NOMO-1 (cell line): ENCODE measurements at regions not wholly inside any gene's neighbourhood (a gene's known extent, or its start where the extent isn't known, plus 50 kb on each side); places are given as distances from the start of the nearest gene placed in this dataset.

Source experiments
- DNase-seq, 2 experiments: peaks; one replicate each; lab custom pipeline; 2025; ENCODE audit not compliant: unreplicated experiment in 2 of 2; lab: John Stamatoyannopoulos, UW

DNA sequence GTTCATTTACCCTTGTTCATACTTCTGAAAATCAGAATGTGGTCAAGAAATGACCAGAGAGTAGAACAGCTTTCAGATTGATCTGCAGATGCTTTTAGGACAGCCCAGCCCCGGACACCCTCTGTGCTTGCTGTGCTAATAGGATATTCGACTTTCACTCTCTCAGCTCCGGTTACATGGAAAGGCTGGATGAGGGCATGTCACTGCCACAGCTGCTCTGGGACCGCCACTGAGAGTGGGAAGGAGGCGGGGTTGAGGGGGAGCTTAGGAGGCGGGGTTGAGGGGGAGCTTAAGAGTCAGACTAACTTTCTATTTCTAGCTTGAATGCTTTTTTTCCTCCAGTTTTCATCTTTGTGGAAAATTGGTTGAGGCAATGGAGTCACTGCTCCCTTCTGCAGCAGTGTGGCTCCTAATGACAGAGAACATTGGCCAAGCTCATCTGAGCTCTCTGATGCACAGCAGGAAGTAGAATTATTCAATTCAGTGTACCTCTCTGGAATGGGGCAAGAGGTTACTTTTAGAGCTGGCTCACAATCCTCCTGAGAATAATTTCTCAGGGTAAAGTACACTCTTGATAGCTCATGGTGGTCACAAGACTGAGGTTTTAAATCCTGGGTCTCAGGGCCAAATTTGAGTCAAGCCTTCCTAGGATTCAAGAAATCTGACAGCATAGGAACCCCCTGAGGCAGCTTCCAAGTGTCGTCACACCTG is 74.6 kb upstream of the NPAS1 start:
- DNase-seq = no peak

- DNase-seq = no peak
Measured at GRCh38 chr19:46945694-46946489, 73.7 kb upstream of the NPAS1 start.

- DNase-seq = no peak
Measured at GRCh38 chr19:46946611-46947238, 72.9 kb upstream of the NPAS1 start.

DNA sequence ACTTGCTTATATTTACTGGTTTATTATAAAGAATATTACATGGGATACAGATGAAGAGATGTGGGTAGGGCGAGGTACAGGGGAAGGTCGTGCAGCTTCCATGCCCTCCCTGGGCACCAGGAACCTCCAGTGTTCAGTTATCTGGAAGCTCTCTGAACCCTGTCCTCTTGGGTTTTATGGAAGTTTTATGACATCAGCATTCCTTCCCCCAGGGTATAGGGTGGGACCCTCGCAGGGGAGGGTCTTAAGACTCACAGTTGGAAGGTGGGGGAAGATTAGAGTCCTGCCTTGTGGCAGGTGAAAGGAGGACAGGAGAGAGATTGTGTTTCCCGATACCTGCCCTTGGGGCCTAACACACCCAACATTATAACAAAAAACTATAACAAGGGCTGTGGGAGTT is 71.8 kb upstream of the NPAS1 start:
- DNase-seq = no peak

GRCh38 chr19:46950526-46951170 is 69.0 kb upstream of the NPAS1 start:
- no peak for DNase-seq

DNA sequence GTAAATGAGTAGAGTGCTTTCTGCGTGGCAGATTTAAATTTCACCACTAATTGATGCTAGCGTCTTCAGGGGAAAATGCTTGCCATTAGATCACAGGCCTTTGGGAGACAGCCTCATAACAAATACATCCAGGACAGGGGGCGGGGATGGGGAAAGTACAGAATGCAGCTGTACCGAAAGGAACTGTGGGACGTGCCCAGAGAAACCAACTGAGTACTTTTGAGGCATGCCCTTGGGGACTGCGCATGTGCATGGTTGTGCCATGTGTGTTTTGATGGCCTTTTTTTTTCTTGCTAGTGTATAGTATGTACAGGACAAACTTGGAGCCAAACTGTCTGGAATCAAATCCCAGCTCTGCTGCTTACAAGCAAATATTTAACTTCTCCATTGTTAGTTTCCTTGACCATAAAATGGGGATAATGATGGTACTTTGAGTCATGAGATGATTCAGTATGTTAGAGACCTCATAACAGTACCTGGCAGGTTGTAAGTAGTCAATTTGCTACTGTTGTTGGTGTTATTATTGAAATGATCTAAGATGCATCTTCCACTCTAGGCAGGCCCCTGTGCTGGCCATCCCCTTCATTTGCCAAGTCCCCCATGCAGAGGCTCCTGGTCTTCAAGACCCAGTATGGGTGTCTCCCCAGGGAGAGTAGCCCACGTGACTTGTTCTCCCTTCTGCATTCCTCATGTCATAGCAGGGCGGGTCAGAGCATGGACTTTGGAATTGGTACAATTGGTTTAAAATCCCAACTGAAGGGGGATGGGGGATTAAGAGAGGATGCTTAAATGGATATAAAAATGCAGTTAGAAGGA is 68.3 kb upstream of the NPAS1 start:
- no peak for DNase-seq

DNA sequence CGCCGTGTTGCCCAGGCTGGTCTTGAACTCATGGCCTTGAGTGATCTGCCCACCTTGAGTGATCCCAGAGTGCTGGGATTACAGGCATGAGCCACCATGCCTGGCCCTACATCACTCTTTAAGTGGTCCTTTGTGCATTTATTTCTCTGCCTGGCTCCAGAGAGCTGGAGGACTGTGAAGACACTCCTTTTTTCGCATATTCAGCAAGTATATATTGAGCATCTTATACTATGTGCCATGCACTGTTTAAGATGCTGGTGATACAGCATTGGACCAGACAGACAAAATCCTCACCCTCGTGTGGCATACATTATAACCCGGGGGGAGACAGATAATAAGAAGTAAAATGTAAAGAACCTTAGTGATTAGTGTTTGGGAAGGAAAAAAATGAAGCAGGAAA is 66.8 kb upstream of the NPAS1 start:
- DNase-seq = no peak

DNA sequence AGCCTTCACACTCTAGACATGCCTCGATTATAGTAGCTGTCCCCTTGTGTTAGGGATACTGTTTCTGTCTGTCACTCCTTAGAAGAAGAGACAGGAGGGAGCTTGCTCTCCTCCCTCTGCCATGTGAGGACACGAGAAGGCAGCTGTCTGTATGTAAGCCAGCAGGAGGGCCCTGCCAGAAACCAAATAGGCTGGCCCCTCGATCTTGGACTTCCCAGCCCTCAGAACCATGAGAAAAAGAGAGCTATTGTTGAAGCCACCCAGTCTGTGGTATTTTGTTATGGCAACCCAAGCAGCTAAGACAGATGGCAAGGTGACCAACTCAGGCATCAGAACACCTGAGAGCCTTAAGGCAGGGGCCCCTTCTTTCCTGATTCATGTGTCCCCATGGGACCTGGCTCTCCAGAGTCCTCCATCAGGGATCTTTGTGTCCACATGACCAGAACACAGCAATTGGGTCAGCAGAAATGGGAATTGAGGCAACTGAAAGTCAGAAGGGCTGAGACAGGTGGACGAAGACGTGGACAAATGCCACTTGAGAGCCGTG is 65.6 kb upstream of the NPAS1 start:
- DNase-seq = no peak

DNA sequence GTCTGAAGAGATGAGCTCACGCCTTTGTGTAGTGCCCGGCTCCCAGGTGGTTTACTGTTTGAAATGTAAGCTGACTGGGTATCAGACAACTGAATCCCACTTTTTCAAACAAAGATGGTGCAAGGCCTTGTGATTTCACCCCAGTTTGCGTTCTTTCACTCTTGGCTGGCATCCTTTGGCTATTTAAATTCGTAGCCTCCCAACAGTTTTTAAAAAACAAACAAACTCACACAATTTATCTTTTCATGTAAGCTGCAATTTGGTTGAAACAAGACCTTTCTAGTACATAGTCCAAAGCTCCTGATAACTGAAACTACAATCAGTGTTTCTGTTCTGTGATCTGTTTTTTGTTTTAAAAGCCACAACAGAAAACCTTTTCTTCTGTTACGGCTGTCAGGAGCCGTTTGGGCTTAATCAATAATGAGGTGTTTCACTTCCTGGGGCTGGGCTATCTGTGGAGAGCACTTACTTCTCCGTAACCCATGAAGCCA is 65.1 kb upstream of the NPAS1 start:
- DNase-seq = no peak

- peak in 1 of 2 experiments; percentile 81 for DNase-seq
Measured at GRCh38 chr19:46954993-46955812, 64.4 kb upstream of the NPAS1 start.

DNA sequence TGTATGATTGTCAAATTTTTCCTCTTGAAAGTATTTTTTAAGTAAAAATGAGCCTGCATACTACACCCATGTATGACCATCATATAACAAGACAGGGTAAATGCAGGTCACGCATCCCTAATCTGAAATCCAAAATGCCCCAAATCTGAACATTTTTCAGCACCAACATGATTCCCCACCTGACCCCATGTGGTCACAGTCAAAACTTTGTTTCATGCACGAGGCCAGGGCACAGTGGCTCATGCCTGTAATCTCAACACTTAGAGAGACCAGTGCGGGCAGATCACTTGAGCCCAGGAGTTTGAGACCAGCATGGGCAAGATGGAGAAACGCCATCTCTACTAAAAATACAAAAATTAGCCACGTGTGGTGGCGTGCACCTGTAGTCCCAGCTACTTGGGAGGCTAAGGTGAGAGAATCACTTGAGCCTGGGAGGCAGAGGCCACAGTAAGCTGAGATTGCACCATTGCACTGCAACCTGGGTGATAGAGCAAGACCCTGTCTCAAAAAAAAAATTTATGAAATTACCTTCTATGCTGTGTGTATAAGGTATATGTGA is 63.7 kb upstream of the NPAS1 start:
- no peak for DNase-seq

DNA sequence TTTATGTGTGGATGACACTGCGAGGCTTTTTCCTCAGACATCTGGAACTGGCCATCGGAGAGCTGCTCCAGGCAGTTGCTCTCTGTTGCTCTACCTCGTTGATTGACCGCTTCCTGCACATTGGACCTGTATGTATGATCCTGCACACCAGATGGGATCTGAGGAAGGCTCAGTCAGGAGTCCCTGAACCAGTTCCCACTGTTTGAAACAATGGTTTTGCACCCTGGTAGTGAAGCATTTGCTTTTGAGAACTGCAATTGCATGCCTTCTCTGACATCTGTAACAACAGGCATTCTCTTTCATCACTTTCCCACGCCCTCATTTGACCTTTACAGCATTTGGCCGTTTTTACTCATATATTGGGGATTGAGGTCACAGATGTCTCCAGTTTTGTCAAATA is 61.1 kb upstream of the NPAS1 start:
- no peak for DNase-seq

GRCh38 chr19:46959894-46960556 is 59.6 kb upstream of the NPAS1 start:
- no peak for DNase-seq

DNA sequence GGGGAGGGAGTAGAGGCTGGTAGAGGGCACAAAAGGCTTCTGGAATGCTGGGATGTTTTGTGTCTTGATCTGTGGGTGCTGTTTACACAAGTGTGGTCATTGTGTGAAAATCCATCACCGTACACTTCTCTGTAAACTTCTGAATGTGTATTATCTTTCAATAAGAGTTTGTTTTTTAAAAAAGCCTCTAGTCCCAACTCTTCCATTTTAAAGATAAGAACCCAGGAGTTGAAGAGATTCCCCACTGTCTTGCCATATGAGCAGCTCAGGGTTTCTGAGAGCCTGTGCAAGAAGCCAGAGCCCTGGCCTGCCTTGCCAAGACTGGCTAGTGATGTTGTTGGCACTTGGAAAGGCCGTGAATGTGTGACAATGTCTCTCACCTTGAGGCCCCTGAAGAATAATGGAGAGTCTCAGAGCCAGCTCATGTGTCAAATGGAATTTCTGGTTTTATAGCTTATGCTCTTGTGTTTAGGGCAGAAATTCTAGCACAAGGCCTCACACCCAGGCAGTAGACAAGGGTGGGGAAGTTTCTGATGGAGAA is 57.5 kb upstream of the NPAS1 start:
- DNase-seq = no peak

DNA sequence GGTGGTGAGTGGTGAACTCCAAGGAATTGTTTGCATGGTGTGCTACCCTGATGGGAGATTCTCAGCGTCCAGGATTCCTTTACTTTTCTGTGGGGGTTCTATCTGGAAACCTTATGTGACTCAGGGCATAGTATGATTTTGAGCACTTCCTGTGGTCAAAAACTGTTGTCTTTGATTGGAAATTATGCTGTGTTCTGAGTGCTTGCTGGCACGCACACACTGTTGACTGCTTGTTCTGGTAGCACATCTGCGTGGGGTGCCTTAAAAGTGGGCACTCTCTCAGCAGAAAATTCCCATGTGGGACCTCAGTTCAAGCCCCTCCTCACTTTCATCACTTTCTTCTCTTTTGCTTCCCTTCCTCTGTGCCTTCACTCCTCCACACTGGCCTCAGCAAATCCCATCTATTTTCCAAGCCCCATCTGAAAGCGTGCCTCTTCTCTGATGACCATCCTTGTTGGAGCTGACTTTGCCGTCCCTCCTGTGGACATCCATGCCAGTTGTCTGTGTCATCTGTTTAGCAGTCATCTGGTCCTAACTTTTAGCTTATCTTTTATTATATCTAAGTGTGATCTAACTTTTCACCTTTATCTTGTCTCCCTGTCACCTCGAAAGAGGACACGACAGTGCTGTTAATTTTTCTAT is 56.4 kb upstream of the NPAS1 start:
- no peak for DNase-seq

DNA sequence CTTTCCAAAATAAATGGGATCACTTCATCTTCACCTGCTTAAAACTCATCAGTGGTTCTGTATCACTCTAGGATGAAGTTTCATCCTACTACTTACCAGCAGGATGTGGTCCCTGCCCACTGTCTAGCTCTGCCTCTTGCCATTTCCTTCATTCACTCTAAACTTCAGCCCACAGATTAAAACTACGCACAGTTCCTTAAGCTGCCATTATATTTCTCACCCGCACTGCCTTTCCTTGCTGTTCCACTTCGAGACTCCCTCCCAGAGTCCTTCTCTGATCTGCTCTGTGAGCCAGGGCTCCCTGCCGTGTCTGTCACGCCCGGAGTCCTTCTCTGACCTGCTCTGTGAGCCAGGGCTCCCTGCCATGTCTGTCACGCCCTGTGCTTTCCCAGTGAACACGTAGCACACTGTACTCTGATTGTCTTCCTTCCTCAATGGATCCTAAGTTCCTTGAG is 52.0 kb upstream of the NPAS1 start:
- no peak for DNase-seq
